ENCODE measurements at regions not wholly inside any gene's neighbourhood (a gene's known extent, or its start where the extent isn't known, plus 50 kb on each side); places are given as distances from the start of the nearest gene placed in this dataset.

- no peak overlapping the region for H3K4me3 ChIP-seq (ENCODE audit: low read depth, low read length)
- TF ChIP-seq CTCF (IDR thresholded peaks at IDR 0.05; ENCODE audit: borderline replicate concordance, insufficient read depth, low read depth, low read length), result no peak
Measured at GRCh38 chr16:66189951-66190350, 176.5 kb upstream of the CDH5 start.

GRCh38 chr16:66188917-66189725, 177.4 kb upstream of the CDH5 start:
- H3K4me3 ChIP-seq (ENCODE audit: low read depth, low read length), result no peak overlapping the region
- no peak for TF ChIP-seq CTCF (IDR thresholded peaks at IDR 0.05; ENCODE audit: borderline replicate concordance, insufficient read depth, low read depth, low read length)

GRCh38 chr16:66186251-66186785, 180.2 kb upstream of the CDH5 start:
- TF ChIP-seq CTCF (IDR thresholded peaks at IDR 0.05; ENCODE audit: borderline replicate concordance, insufficient read depth, low read depth, low read length), result no peak
- H3K4me3 ChIP-seq (ENCODE audit: low read depth, low read length), result no peak overlapping the region

- H3K4me3 ChIP-seq (ENCODE audit: low read depth, low read length), result no peak overlapping the region
- TF ChIP-seq CTCF (IDR thresholded peaks at IDR 0.05; ENCODE audit: borderline replicate concordance, insufficient read depth, low read depth, low read length), result no peak
Measured at GRCh38 chr16:66182592-66182991, 183.9 kb upstream of the CDH5 start.

- no peak for TF ChIP-seq CTCF (IDR thresholded peaks at IDR 0.05; ENCODE audit: borderline replicate concordance, insufficient read depth, low read depth, low read length)
- no peak overlapping the region for H3K4me3 ChIP-seq (ENCODE audit: low read depth, low read length)
Measured at GRCh38 chr16:66176731-66177130, 189.8 kb upstream of the CDH5 start.

- TF ChIP-seq CTCF (IDR thresholded peaks at IDR 0.05; ENCODE audit: borderline replicate concordance, insufficient read depth, low read depth, low read length), result no peak
- no peak overlapping the region for H3K4me3 ChIP-seq (ENCODE audit: low read depth, low read length)
Measured at GRCh38 chr16:66176111-66176510, 190.4 kb upstream of the CDH5 start.

- no peak for TF ChIP-seq CTCF (IDR thresholded peaks at IDR 0.05; ENCODE audit: borderline replicate concordance, insufficient read depth, low read depth, low read length)
- no peak overlapping the region for H3K4me3 ChIP-seq (ENCODE audit: low read depth, low read length)
Measured at GRCh38 chr16:66175636-66176035, 190.9 kb upstream of the CDH5 start.

Data from GM12875 (cell line).